Astrocyte (in vitro differentiated cells and primary cell): ENCODE measurements at regions not wholly inside any gene's neighbourhood (a gene's known extent, or its start where the extent isn't known, plus 50 kb on each side); places are given as distances from the start of the nearest gene placed in this dataset.

Source experiments
- CTCF ChIP-seq: IDR thresholded peaks from 2 replicates; pipeline ENCODE4 v1.5.1; 2011; ENCODE audit warnings: low read depth, mild to moderate bottlenecking, inconsistent platforms, low read length, moderate library complexity; ENCODE audit not compliant: insufficient read depth
- EZH2 ChIP-seq: IDR thresholded peaks from 2 replicates; pipeline ENCODE4 v1.6.1; 2012; ENCODE audit warnings: mild to moderate bottlenecking, low read length, inconsistent platforms; ENCODE audit not compliant: insufficient read depth

- TF ChIP-seq EZH2 (no peak), CTCF (no peak)
Measured at GRCh38 chr10:78863140-78863905, 205.4 kb upstream of the ZMIZ1 start.
